Gastrocnemius medialis (tissue), 4 donors: ENCODE measurements at regions not wholly inside any gene's neighbourhood (a gene's known extent, or its start where the extent isn't known, plus 50 kb on each side); places are given as distances from the start of the nearest gene placed in this dataset.

ENCODE experiments used
- CTCF ChIP-seq, 5 experiments: fragments of 450-650 bp in 3 of 5; fragments of 200-600 bp in 2 of 5; sonication (generic) in 2 of 5; IDR thresholded peaks in 4 of 5; conservative IDR thresholded peaks in 1 of 5; 1 replicate in 4 of 5; 2 replicates in 1 of 5; pipeline ENCODE4 v1.5.1; 2016 to 2019; ENCODE audit warnings: antibody characterized with exemption in 5 of 5, mild to moderate bottlenecking in 3 of 5, moderate library complexity in 3 of 5
- POLR2A ChIP-seq, 2 donors: fragments of 450-650 bp; IDR thresholded peaks; one replicate each; pipeline ENCODE4 v1.6.1; 2017; ENCODE audit warnings: antibody characterized with exemption in 2 of 2, mild to moderate bottlenecking in 2 of 2, moderate library complexity in 2 of 2

- no peak for TF ChIP-seq CTCF (IDR thresholded peaks at IDR 0.05 in 4 of 5, conservative IDR thresholded peaks at IDR 0.05 in 1 of 5)
- TF ChIP-seq POLR2A (IDR thresholded peaks at IDR 0.05), result no peak
These were observed 86.5 kb downstream of the ENGASE start for GRCh38 chr17:79160980-79161636.
